ENCODE measurements at regions not wholly inside any gene's neighbourhood (a gene's known extent, or its start where the extent isn't known, plus 50 kb on each side); places are given as distances from the start of the nearest gene placed in this dataset.

DNA sequence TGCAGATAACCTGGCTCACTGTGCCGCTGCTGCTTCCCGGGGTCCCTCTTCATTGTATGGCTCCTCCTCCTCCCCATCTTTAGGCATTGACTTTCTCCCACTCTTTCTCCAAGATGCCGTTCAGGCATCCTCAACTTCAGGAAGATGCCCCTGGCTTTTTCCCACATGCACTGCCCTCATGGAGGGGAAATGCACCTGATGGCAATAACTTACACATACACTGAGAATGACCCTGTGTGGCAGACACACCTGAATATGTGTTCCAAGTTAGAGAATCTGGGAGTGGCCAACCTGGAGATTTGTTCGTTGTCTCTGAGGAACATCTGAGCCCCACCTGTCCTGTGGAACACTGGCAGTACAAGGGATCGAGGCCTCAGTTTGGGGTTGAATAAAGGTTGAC is 273.9 kb upstream of the CHD6 start:
- Mint-ChIP-seq H3K9me3 (ENCODE audit: low read depth) (peaks cover 4% of the 10 kb centered on the region), H3K4me3 (ENCODE audit: low read depth) (no peak overlapping the region), H3K27me3 (peaks cover 8% of the 10 kb centered on the region), H3K36me3 (ENCODE audit: insufficient read depth) (no peaks in the 10 kb centered on the region), H3K27ac (no peak overlapping the region), H3K4me1 (ENCODE audit: low read depth) (peaks cover 8% of the 10 kb centered on the region)
- DNase-seq (ENCODE audit: low spot score, unreplicated experiment): no peak
- no peak for TF ChIP-seq CTCF (IDR thresholded peaks at IDR 0.05; ENCODE audit: unreplicated experiment)

- Mint-ChIP-seq H3K4me3 (ENCODE audit: low read depth) (no peak overlapping the region), H3K27ac (no peak overlapping the region)
- TF ChIP-seq CTCF (IDR thresholded peaks at IDR 0.05; ENCODE audit: unreplicated experiment): no peak
These were observed 271.7 kb upstream of the CHD6 start for GRCh38 chr20:41889844-41890224.

DNA sequence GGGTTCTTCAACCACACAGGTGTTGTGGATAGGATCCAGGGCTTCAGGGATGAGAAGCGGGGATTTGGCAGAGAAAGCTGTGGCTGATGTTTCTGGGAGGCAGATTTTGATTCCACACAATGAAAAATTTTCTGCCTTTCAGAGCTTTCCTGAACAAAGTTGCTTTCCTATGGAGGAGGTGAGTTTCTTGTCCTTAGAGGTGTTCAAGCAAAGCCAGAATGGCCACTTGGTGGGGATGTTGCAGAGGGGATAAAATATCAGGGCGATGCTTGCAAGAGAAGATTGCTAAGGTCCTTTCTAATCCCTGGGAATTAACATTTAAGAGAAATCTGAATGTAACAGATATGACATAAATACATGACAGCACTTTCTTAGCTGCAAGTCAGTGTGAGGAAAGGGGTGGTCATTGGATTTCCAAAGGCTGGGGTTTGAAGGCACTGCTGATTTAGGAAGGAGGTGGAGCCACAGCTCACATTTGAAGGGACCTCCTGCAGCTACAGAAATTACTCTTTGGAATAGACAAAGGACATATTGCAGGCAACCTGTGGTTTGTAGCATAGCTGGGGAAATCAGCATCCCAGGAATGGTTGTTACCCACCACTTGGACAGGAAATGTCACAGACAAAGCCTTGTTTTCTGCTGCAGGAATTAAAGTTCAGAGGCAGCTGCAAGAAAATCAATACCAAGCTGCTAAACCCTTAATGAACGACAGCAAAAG is 271.1 kb upstream of the CHD6 start:
- Mint-ChIP-seq H3K27ac (no peak overlapping the region), H3K27me3 (peaks cover 2% of the 10 kb centered on the region), H3K36me3 (ENCODE audit: insufficient read depth) (no peaks in the 10 kb centered on the region), H3K9me3 (ENCODE audit: low read depth) (peaks cover 4% of the 10 kb centered on the region), H3K4me1 (ENCODE audit: low read depth) (peaks cover 8% of the 10 kb centered on the region), H3K4me3 (ENCODE audit: low read depth) (no peak overlapping the region)
- no peak for DNase-seq (ENCODE audit: low spot score, unreplicated experiment)
- peak; percentile 17 for TF ChIP-seq CTCF (IDR thresholded peaks at IDR 0.05; ENCODE audit: unreplicated experiment)

More at GRCh38 chr20:41889844-41890224, 271.7 kb upstream of the CHD6 start:
- Mint-ChIP-seq H3K4me1 (ENCODE audit: low read depth) (peaks cover 8% of the 10 kb centered on the region), H3K27me3 (peaks cover 2% of the 10 kb centered on the region), H3K9me3 (ENCODE audit: low read depth) (peaks cover 4% of the 10 kb centered on the region), H3K36me3 (ENCODE audit: insufficient read depth) (no peaks in the 10 kb centered on the region)
- no peak for DNase-seq (ENCODE audit: low spot score, unreplicated experiment)

DNA sequence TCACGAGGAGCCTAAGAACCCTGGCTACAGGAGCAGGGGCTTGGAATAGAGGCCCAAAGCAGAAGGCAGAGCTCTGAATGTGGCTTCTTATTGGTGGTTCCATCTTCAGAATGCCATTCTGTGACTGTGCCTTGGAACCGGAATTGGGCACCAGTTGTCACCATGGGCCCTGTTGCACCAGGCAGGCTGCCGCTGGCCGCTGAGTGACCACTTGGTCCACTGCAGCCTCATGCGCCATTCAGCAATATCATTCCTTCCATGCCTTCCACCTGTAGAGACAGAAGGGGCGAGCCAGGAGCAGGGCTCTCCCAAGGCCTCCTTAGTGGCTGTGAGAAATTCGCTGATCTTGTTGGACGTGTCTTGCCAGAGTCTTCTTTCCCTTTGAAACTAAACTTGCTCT is 270.3 kb upstream of the CHD6 start:
- Mint-ChIP-seq H3K4me1 (ENCODE audit: low read depth) (peaks cover 8% of the 10 kb centered on the region), H3K4me3 (ENCODE audit: low read depth) (no peak overlapping the region), H3K36me3 (ENCODE audit: insufficient read depth) (no peaks in the 10 kb centered on the region), H3K27ac (no peak overlapping the region), H3K27me3 (peaks cover 2% of the 10 kb centered on the region), H3K9me3 (ENCODE audit: low read depth) (peaks cover 4% of the 10 kb centered on the region)
- no peak for DNase-seq (ENCODE audit: low spot score, unreplicated experiment)
- no peak for TF ChIP-seq CTCF (IDR thresholded peaks at IDR 0.05; ENCODE audit: unreplicated experiment)

DNA sequence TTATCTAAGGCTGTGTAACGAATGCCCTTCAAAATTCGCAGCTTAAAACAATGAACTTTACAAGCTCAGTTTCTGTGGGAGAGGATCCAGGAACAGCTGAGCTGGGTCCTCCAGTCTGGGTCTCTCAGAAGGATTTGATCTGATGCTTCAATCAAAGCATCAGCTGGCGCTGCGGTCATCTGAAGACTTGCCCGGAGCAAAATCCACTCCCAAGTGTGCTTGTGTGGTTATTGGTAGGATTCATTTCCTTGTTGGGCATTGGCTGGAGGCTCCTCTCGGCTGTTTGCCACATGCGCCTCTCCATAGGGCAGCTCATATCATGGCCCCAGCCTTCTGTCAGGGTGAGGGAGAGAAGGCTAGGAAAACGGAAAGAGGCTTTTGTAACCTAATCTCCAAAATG is 269.3 kb upstream of the CHD6 start:
- Mint-ChIP-seq H3K4me3 (ENCODE audit: low read depth) (no peak overlapping the region), H3K36me3 (ENCODE audit: insufficient read depth) (no peaks in the 10 kb centered on the region), H3K27ac (no peak overlapping the region), H3K4me1 (ENCODE audit: low read depth) (peaks cover 8% of the 10 kb centered on the region), H3K9me3 (ENCODE audit: low read depth) (peaks cover 4% of the 10 kb centered on the region), H3K27me3 (peaks cover 2% of the 10 kb centered on the region)
- no peak for TF ChIP-seq CTCF (IDR thresholded peaks at IDR 0.05; ENCODE audit: unreplicated experiment)
- DNase-seq (ENCODE audit: low spot score, unreplicated experiment): no peak

All from progenitor cell of endocrine pancreas (in vitro differentiated cells).